IPS-18c (cell line): ENCODE measurements at regions not wholly inside any gene's neighbourhood (a gene's known extent, or its start where the extent isn't known, plus 50 kb on each side); places are given as distances from the start of the nearest gene placed in this dataset.

ENCODE experiments used
- H3K4me3 ChIP-seq: 2 replicates; pipeline ENCODE4 v1.7.0; 2013; ENCODE audit warnings: low read depth, mild to moderate bottlenecking, low read length, moderate library complexity; ENCODE audit not compliant: insufficient read depth
- H3K9me3 ChIP-seq: one replicate; pipeline ENCODE4 v1.6.1; 2013; ENCODE audit warnings: mild to moderate bottlenecking, low read length, moderate library complexity; ENCODE audit not compliant: control insufficient read depth, insufficient read depth

GRCh38 chr4:123896446-123897071 lies 500.0 kb downstream of the SPRY1 start:
- Histone ChIP-seq H3K9me3 (no peaks in the 10 kb centered on the region), H3K4me3 (no peak overlapping the region)

GRCh38 chr4:123898946-123899666 lies 502.5 kb downstream of the SPRY1 start:
- Histone ChIP-seq H3K4me3 (no peak overlapping the region), H3K9me3 (no peaks in the 10 kb centered on the region)

GRCh38 chr4:123904882-123905281 lies 508.3 kb downstream of the SPRY1 start:
- no peak overlapping the region for H3K4me3 ChIP-seq
- H3K9me3 ChIP-seq: no peaks in the 10 kb centered on the region

- no peaks in the 10 kb centered on the region for H3K9me3 ChIP-seq
- H3K4me3 ChIP-seq: no peak overlapping the region
Observed at GRCh38 chr4:123913598-123913997, 517.0 kb downstream of the SPRY1 start.

- H3K9me3 ChIP-seq: no peaks in the 10 kb centered on the region
- no peak overlapping the region for H3K4me3 ChIP-seq
Observed at GRCh38 chr4:123916821-123917220, 520.2 kb downstream of the SPRY1 start.

GRCh38 chr4:123919576-123920098 lies 523.0 kb downstream of the SPRY1 start:
- H3K4me3 ChIP-seq: no peak overlapping the region
- H3K9me3 ChIP-seq: no peaks in the 10 kb centered on the region

- no peak overlapping the region for H3K4me3 ChIP-seq
Observed at GRCh38 chr4:123921339-123921738, 524.7 kb downstream of the SPRY1 start.

GRCh38 chr4:123922847-123923246 lies 526.3 kb downstream of the SPRY1 start:
- Histone ChIP-seq H3K4me3 (no peak overlapping the region), H3K9me3 (no peaks in the 10 kb centered on the region)

More at GRCh38 chr4:123921339-123921738, 524.7 kb downstream of the SPRY1 start:
- H3K9me3 ChIP-seq: no peaks in the 10 kb centered on the region

- no peaks in the 10 kb centered on the region for H3K9me3 ChIP-seq
- no peak overlapping the region for H3K4me3 ChIP-seq
Observed at GRCh38 chr4:123924536-123924935, 527.9 kb downstream of the SPRY1 start.

GRCh38 chr4:123929565-123929964 lies 533.0 kb downstream of the SPRY1 start:
- Histone ChIP-seq H3K9me3 (no peaks in the 10 kb centered on the region), H3K4me3 (no peak overlapping the region)

- no peak overlapping the region for H3K4me3 ChIP-seq
Observed at GRCh38 chr4:123930996-123931395, 534.4 kb downstream of the SPRY1 start.

GRCh38 chr4:123934096-123934495 lies 537.5 kb downstream of the SPRY1 start:
- no peak overlapping the region for H3K4me3 ChIP-seq
- H3K9me3 ChIP-seq: no peaks in the 10 kb centered on the region

More at GRCh38 chr4:123930996-123931395, 534.4 kb downstream of the SPRY1 start:
- H3K9me3 ChIP-seq: no peaks in the 10 kb centered on the region

- no peaks in the 10 kb centered on the region for H3K9me3 ChIP-seq
- H3K4me3 ChIP-seq: no peak overlapping the region
Observed at GRCh38 chr4:123936621-123937043, 540.0 kb downstream of the SPRY1 start.

- H3K9me3 ChIP-seq: no peaks in the 10 kb centered on the region
Observed at GRCh38 chr4:123937581-123937980, 541.0 kb downstream of the SPRY1 start.

GRCh38 chr4:123939621-123940020 lies 543.0 kb downstream of the SPRY1 start:
- no peaks in the 10 kb centered on the region for H3K9me3 ChIP-seq
- no peak overlapping the region for H3K4me3 ChIP-seq

More at GRCh38 chr4:123937581-123937980, 541.0 kb downstream of the SPRY1 start:
- H3K4me3 ChIP-seq: no peak overlapping the region

- Histone ChIP-seq H3K9me3 (no peaks in the 10 kb centered on the region), H3K4me3 (no peak overlapping the region)
Observed at GRCh38 chr4:123940604-123941003, 544.0 kb downstream of the SPRY1 start.

- no peak overlapping the region for H3K4me3 ChIP-seq
- no peaks in the 10 kb centered on the region for H3K9me3 ChIP-seq
Observed at GRCh38 chr4:123941306-123941705, 544.7 kb downstream of the SPRY1 start.

GRCh38 chr4:123943976-123944375 lies 547.4 kb downstream of the SPRY1 start:
- Histone ChIP-seq H3K9me3 (no peaks in the 10 kb centered on the region), H3K4me3 (no peak overlapping the region)
